HG02798 (cell line): ENCODE measurements at regions not wholly inside any gene's neighbourhood (a gene's known extent, or its start where the extent isn't known, plus 50 kb on each side); places are given as distances from the start of the nearest gene placed in this dataset.

ENCODE experiments used
- ATAC-seq: cut with Tn5 transposase; IDR thresholded peaks from one replicate; pipeline ENCODE4 v1.9.1; 2021; ENCODE audit warnings: mild to moderate bottlenecking; ENCODE audit not compliant: unreplicated experiment, poor library complexity

DNA sequence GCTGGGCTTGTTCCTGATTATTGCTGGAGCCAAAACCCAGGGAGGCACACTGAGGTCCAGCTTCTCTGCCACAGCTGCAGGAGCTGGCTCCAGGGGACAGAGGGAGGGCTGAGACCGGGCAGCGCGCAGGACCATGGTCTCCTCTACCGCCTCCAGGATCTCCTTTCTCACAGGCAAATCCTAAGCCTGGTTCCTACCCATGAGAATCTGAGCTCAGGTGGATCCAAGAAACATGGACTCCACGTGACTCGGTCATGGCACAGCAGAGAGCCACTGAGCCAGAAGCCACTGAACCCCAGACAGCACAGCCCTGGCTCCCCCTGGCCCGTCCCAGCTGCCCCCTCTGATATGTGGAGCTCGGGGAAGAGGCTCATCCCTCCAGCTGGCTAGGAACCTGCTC is 653.4 kb upstream of the ID2 start:
- ATAC-seq: no peak

- no peak for ATAC-seq
Measured at GRCh38 chr2:8028981-8029380, 652.9 kb upstream of the ID2 start.

DNA sequence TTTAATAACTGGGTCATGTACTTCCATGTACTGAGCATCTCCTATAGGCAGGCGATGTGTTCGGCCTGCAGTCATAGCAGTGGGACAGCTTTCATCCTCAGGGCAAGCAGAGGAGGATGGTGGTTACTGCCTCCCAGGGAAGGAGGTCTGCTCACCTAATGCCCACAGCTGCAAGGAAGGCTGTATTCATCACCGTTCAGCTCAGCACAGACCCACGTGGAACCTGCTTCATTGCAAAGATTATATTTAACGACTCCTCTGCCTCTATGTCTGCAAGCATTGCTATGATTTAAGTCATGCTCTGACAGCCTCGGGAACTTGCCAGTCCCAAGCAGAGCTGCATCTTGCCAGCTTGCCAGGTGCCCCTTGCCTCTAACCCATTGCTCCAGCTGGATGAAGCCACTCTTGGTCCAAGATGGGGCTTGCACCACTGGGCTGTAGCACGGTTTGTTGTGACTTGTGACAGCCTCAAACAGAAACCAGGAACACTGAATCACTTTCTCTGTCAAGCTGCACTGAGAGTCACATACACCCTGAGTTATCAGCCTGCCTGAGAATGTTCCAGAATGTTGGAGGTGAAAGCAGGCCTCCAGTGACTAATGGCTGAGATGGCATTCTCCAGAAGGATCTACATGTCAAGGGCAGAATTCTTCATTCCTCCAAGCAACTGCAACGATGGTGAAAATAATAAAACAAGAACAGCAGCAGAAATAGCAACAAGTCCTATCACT is 651.1 kb upstream of the ID2 start:
- ATAC-seq: no peak

- no peak for ATAC-seq
Measured at GRCh38 chr2:8031370-8031769, 650.5 kb upstream of the ID2 start.

- no peak for ATAC-seq
Measured at GRCh38 chr2:8033546-8034096, 648.2 kb upstream of the ID2 start.

DNA sequence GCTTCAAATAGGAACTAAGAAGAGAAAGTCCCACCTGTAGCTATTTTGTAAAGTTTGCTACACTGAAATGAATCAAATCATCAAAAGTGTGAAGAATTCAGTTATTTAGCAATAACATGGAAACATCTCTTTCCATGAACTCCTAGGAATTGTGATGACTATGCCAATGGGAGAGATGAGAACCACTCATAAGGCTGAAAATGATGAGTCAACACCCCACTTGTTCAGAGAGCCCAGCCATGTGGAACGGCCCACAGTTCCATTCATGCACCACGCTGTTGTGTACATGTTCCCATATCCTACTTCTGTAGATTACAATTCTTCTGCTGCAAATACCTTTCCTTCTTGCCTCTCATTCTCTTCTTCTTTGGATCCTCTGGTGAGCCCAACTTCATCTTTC is 645.5 kb upstream of the ID2 start:
- ATAC-seq: no peak

DNA sequence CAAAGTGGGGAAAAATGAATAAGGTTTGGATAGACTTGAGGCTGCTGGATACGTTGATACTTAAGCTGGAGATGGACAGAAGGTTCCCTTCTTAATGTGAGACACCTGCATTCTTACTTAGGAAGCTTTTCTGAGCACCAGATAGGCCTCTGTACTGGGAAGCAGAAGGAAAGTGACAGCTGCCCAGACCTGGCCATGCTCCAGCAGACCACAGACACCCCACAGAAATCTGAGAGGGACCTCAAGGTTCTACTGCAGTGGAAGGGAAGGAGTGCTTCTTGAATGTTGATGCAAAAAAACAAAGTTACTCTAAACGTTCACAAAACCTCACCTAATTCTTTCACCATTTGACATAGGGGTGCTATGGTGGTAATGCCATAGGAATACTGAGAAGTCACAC is 642.1 kb upstream of the ID2 start:
- ATAC-seq: no peak

GRCh38 chr2:8043295-8043694 is 638.6 kb upstream of the ID2 start:
- no peak for ATAC-seq

- no peak for ATAC-seq
Measured at GRCh38 chr2:8044046-8044594, 637.7 kb upstream of the ID2 start.

DNA sequence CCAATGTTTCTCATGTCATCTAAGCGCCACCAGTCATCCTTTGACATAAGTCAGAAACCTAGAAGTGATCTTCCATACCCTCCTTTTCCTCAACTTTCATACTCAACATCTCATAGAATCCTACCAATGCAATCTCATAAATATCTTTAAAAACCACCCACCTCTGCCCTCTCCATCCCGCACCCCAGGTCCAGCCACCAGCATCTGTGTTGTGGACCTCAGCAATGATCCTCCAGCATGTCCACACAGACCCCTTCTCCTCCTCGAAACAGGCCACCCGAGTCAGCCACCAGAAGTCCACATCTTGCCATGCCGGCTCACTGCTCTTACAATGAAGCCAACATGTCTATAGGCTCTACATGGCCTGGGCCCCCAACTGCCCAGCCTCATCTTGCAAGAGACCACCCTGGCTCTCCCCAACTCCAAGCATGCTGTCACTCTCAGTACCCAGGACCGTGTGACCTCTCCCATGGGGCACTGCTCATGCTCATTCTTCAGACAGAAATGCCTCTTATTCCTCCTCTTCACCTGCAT is 636.7 kb upstream of the ID2 start:
- ATAC-seq: no peak

DNA sequence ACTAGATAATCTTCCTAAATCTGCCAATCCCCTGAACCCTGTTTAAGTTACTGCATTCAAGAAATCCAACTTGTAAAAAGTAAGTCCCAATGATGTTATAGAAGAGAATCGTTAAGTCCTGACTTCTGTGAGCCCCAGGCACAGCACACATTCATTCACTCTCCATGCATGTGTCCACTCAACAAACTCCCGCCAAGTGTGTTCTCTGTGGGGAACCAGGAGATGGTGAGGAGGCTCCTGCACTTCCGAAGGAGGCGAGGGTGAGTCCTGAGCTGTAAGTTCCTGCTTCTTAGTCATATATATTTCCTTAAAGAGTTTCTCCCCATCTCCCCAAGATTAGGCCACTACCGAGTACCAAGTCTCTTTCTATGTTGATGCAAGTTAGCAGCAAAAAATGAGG is 635.0 kb upstream of the ID2 start:
- ATAC-seq: no peak

DNA sequence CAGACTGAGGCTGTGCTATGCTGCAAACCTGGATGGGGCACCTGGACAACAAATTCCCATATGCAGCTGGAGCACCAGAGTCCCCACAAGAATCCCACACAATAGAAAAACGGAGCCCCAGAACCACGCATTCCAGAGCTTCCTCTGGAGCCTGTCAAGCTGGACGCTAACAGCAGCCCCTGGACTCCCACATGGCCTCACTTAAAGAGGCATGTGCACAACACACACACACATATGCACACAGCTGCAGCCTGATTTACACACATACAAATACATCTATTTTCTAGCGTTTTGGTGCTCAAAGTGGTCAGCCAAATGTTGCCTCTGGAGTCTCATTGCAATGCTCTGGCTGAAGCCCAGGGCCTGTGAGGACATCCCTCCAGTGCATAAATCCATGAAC is 632.7 kb upstream of the ID2 start:
- no peak for ATAC-seq

DNA sequence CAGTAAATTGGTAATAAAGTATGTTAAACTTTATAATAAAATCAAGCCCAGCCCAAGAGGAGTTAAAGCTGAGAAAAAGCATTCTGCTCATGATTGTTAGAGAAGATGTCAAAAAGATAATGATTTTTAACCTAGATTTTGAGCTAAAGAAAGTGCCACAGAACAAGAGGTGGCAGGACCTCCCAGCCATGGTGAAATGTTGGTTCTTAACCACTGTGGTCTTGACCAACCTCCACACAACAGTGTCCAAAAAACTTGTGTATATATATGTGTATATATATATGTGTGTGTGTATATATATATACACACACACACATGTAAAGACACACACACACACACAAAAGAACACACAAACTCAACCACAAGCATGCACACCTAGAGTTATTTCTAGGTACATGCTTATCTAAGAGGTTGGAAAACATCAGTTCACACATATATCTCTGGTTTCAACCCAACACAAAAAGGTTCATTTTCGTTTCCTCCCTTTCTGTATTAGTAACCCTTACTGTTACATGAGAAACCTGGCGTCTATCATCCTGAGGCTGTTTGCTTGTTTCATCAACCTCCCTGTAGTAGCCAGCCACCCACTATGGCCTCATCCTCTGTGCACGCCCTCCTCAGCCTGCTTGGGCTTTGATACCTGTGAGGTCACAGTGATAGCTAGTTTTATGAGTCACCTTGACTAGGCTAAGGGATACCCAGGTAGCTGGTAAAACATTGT is 631.8 kb upstream of the ID2 start:
- ATAC-seq: peak; percentile 87

DNA sequence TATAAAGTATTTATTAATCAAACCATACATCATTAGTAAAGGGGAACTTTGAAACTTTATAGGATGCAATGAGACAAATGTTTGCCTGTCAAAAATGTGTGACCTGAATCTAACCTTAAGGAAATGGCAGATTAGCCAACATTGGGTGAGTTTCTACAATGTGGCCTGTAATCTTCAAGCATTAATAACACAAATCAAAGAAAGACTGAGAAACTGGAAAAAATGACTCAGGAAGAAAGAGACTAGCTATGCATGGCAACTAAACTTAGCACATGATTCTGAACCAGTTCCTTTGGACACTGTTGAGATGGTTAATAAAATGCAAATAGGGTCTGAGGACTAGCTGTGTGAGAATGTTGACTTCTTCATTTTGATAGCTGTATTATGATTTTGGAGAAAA is 628.6 kb upstream of the ID2 start:
- ATAC-seq: no peak

DNA sequence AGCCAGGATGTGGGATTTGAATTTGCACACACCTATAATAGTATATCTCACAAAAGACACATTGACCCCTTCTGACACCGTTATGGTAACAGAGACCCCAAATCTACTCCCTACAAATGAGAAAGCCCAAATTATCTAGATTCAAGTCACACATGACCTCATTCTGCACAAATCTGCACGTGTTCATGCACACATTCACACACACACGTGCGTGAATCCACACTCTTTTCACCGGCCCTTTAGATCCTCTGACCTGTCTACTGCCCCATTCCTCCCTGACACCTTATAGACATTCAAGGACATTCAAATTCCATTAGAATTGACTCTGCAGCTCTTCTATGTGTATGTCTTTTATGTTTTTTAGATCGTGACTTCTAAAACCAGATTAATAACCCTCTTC is 627.8 kb upstream of the ID2 start:
- no peak for ATAC-seq

DNA sequence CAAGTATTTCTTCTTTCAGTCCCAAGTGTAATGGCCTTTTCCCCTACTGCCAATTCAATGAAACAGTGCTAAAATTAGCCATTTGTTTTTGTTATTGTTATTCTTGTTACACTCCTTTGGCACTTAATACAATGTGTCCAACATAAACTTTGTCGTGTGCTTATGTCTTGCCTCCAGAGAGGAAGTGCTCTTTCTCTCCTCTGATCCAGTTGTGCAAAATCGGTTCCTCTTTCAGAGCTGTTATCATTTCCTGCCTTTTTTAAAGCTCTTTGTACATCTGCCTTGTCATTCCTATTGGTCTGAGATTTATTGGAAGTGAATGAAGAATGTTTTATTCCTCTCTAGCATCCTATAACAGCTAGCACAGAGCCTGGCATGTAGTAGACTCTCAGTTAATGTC is 623.2 kb upstream of the ID2 start:
- ATAC-seq: no peak

- no peak for ATAC-seq
Measured at GRCh38 chr2:8059255-8059654, 622.6 kb upstream of the ID2 start.

- no peak for ATAC-seq
Measured at GRCh38 chr2:8059794-8060193, 622.1 kb upstream of the ID2 start.

DNA sequence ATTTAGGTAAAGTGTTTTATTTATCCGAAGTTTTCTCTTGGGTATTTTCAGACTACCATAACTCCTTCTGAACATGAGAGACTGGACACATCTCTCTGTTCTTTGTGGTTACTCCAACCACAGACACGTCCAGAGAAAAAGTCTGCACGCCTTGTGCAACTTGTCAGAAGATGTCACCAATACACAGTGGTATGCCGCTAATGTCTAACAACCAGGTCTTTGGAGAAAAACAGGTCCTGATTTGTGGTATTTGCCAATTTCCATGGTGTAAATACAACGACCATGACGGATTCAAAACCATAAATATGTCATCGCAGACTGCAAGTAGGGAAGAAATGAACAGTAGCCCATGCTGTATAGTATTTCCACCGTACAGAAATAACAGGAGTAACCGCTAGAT is 620.6 kb upstream of the ID2 start:
- no peak for ATAC-seq

DNA sequence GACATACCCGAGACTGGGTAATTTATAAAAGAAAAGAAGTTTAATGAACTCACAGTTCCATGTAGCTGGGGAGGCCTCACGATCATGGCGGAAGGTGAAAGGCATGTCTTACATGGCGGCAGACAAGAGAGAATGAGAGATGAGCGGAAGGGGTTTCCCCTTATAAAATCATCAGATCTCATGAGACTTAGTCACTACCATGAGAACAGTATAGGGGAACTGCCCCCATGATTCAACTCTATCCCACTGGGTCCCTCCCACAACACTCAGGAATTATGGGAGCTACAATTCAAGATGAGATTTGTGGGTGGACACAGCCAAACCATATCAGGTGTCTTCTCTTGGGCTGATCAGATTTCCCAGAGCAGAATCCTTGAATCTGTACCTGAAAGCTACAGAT is 617.3 kb upstream of the ID2 start:
- ATAC-seq: no peak

DNA sequence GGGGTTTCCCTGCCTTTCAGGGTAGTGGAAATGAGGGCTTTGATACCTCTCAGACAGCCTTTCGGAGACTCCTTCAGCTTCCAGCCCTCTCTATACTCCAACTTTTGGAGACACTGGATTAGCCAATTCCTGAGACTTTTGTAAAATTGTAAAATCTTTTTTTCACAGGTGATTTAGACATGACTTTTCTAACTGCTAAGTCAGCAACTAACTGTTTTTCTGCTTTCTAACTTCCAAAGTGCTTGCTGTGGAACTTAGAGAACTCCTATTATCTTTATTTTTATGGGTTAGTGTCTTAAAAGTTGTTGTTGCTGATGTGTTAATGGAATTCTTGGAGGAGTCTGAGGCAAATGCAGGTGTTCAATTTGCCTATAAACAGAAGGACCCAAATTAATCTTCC is 616.7 kb upstream of the ID2 start:
- no peak for ATAC-seq
